MM.1S (cell line): ENCODE measurements at regions not wholly inside any gene's neighbourhood (a gene's known extent, or its start where the extent isn't known, plus 50 kb on each side); places are given as distances from the start of the nearest gene placed in this dataset.

Experiments
- DNase-seq: peaks from one replicate; pipeline ENCODE4 v3.0.0-alpha.2; 2015
- H2AFZ ChIP-seq: fragments of 300-600 bp; sonication (generic); 2 replicates; pipeline ENCODE4 v1.6.0; 2016; ENCODE audit warnings: antibody characterized with exemption, low read length
- H3F3A ChIP-seq: fragments of 300-600 bp; sonication (generic); 2 replicates; pipeline ENCODE4 v1.6.1; 2016; ENCODE audit warnings: mild to moderate bottlenecking, antibody characterized with exemption, low read length, moderate library complexity, mixed read lengths; ENCODE audit not compliant: insufficient read depth
- H3K27ac ChIP-seq: fragments of 300-600 bp; sonication (generic); 2 replicates; pipeline ENCODE4 v1.5.1; 2016; ENCODE audit warnings: mild to moderate bottlenecking, low read length
- H3K27me3 ChIP-seq: fragments of 300-600 bp; sonication (generic); replicated peaks from 2 replicates; pipeline ENCODE4 v1.6.0; 2016; ENCODE audit warnings: low read length; ENCODE audit not compliant: insufficient read depth
- H3K36me3 ChIP-seq: fragments of 300-600 bp; sonication (generic); replicated peaks from 2 replicates; pipeline ENCODE4 v1.6.1; 2016; ENCODE audit warnings: mild to moderate bottlenecking, low read length, mixed read lengths; ENCODE audit not compliant: insufficient read depth
- H3K4me1 ChIP-seq: fragments of 300-600 bp; sonication (generic); 2 replicates; pipeline ENCODE4 v1.6.1; 2016; ENCODE audit warnings: low read length, mixed read lengths
- H3K4me2 ChIP-seq: fragments of 300-600 bp; sonication (generic); 2 replicates; pipeline ENCODE4 v1.6.0; 2016; ENCODE audit warnings: low read depth, low read length
- H3K4me3 ChIP-seq: fragments of 300-600 bp; sonication (generic); 2 replicates; pipeline ENCODE4 v1.5.1; 2016; ENCODE audit warnings: low read length, mixed read lengths
- H3K79me2 ChIP-seq: fragments of 300-600 bp; sonication (generic); 2 replicates; pipeline ENCODE4 v1.6.1; 2016; ENCODE audit warnings: mixed run types, low read length, mixed read lengths
- H3K9ac ChIP-seq: fragments of 300-600 bp; sonication (generic); 2 replicates; pipeline ENCODE4 v1.6.1; 2016; ENCODE audit warnings: low read length, mixed read lengths
- H3K9me2 ChIP-seq: fragments of 300-600 bp; sonication (generic); replicated peaks from 2 replicates; pipeline ENCODE4 v1.6.1; 2016; ENCODE audit warnings: mild to moderate bottlenecking, low read length, mixed read lengths; ENCODE audit not compliant: insufficient read depth
- H3K9me3 ChIP-seq: fragments of 300-600 bp; sonication (generic); replicated peaks from 2 replicates; pipeline ENCODE4 v1.6.1; 2016; ENCODE audit warnings: mild to moderate bottlenecking, low read length, mixed read lengths; ENCODE audit not compliant: insufficient read depth
- H4K20me1 ChIP-seq: fragments of 300-600 bp; sonication (generic); 2 replicates; pipeline ENCODE4 v1.6.1; 2016; ENCODE audit warnings: mild to moderate bottlenecking, low read length, moderate library complexity, mixed read lengths; ENCODE audit not compliant: insufficient read depth
- EZH2 ChIP-seq: fragments of 300-600 bp; sonication (generic); optimal IDR thresholded peaks from 2 replicates; pipeline ENCODE3; 2017; ENCODE audit warnings: low read depth, mild to moderate bottlenecking, antibody characterized with exemption, low read length, mixed read lengths
- EZH2phosphoT487 ChIP-seq: fragments of 300-600 bp; sonication (generic); IDR thresholded peaks from 2 replicates; pipeline ENCODE4 v1.6.1; 2018; ENCODE audit warnings: antibody characterized with exemption, low read length
- TF ChIP-seq, protein P1 (sequence below): fragments of 300-600 bp; sonication (generic); IDR thresholded peaks from 2 replicates; pipeline ENCODE4 v1.5.1; 2016; ENCODE audit warnings: antibody characterized with exemption, low read length, mixed read lengths

DNA sequence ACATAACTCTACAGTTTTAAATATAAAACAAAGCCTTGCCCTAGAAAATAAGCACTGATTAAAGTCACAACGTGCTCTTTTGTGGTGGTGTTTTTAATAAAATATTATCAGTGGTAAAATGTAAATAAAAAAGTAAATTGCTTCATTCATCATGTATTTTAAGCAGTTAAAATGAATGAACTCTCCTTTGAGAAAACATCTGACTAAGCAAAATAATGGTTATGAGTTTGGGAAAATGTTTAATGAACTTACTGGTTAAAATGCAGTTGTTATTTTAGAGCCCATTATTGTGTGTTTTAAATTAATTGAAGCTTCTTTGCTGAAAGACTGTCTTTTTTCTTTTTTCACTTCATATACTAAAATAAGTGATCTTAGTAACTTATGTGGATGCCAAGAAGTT is 1007.5 kb upstream of the ARRDC3 start:
- no peaks in the 10 kb centered on the region for H3F3A ChIP-seq
- H3K9me2 ChIP-seq: no peaks in the 10 kb centered on the region
- no peaks in the 10 kb centered on the region for H3K27me3 ChIP-seq
- no peak overlapping the region for H2AFZ ChIP-seq
- H3K4me2 ChIP-seq: no peak overlapping the region
- no peaks in the 10 kb centered on the region for H3K79me2 ChIP-seq
- H3K27ac ChIP-seq: no peak overlapping the region
- H3K4me1 ChIP-seq: no peaks in the 10 kb centered on the region
- no peak overlapping the region for H3K4me3 ChIP-seq
- TF ChIP-seq EZH2 (no peak), EZH2phosphoT487 (no peak)
- TF ChIP-seq, protein P1, sequence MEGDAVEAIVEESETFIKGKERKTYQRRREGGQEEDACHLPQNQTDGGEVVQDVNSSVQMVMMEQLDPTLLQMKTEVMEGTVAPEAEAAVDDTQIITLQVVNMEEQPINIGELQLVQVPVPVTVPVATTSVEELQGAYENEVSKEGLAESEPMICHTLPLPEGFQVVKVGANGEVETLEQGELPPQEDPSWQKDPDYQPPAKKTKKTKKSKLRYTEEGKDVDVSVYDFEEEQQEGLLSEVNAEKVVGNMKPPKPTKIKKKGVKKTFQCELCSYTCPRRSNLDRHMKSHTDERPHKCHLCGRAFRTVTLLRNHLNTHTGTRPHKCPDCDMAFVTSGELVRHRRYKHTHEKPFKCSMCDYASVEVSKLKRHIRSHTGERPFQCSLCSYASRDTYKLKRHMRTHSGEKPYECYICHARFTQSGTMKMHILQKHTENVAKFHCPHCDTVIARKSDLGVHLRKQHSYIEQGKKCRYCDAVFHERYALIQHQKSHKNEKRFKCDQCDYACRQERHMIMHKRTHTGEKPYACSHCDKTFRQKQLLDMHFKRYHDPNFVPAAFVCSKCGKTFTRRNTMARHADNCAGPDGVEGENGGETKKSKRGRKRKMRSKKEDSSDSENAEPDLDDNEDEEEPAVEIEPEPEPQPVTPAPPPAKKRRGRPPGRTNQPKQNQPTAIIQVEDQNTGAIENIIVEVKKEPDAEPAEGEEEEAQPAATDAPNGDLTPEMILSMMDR: no peak
- H4K20me1 ChIP-seq: no peaks in the 10 kb centered on the region
- H3K9me3 ChIP-seq: no peaks in the 10 kb centered on the region
- no peak overlapping the region for H3K9ac ChIP-seq
- H3K36me3 ChIP-seq: no peaks in the 10 kb centered on the region
- no peak for DNase-seq

- no peak overlapping the region for H2AFZ ChIP-seq
- no peaks in the 10 kb centered on the region for H3K9me3 ChIP-seq
- H3K9me2 ChIP-seq: no peaks in the 10 kb centered on the region
- DNase-seq: no peak
- H3K27ac ChIP-seq: no peak overlapping the region
- no peak overlapping the region for H3K4me2 ChIP-seq
- TF ChIP-seq EZH2phosphoT487: no peak
- TF ChIP-seq EZH2: no peak
- TF ChIP-seq, protein P1: no peak
- H4K20me1 ChIP-seq: no peaks in the 10 kb centered on the region
- H3K27me3 ChIP-seq: no peaks in the 10 kb centered on the region
- no peak overlapping the region for H3K4me3 ChIP-seq
- H3K79me2 ChIP-seq: no peaks in the 10 kb centered on the region
- no peaks in the 10 kb centered on the region for H3K4me1 ChIP-seq
- H3F3A ChIP-seq: no peaks in the 10 kb centered on the region
- H3K9ac ChIP-seq: no peak overlapping the region
- no peaks in the 10 kb centered on the region for H3K36me3 ChIP-seq
Measured at GRCh38 chr5:92380069-92380770, 997.1 kb upstream of the ARRDC3 start.

DNA sequence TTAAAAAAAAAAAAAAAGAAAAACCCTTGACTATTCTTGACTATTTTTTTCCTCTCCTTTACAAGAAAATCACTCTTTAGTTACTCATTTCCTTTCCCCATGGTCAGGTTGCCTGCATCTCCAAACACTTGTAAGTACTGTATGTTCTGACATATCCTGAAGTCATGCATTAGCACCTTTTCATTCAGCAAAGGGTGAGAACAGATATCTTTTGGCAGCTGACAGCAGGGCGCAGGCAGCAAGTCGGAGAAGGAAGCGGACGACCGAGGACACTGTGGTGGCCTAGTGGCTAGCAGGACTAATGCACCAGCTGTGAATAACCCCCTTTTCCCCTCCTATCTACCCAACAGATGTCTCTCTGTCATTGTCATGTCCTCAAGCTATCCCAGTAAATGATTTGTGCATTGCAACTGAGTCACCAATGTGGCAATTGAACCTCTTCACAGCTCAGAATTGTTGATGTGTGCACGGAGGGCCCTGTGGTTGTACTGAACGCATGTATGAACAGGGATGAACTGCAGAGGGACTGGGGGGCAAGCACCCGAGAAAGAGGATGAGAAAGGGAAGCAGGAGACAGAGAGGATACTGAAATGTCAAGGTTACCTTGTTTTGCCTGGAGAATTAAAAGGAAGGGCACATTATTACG is 996.0 kb upstream of the ARRDC3 start:
- no peaks in the 10 kb centered on the region for H3F3A ChIP-seq
- no peaks in the 10 kb centered on the region for H3K27me3 ChIP-seq
- no peak overlapping the region for H3K27ac ChIP-seq
- H3K79me2 ChIP-seq: no peaks in the 10 kb centered on the region
- no peaks in the 10 kb centered on the region for H3K9me3 ChIP-seq
- DNase-seq: no peak
- H2AFZ ChIP-seq: no peak overlapping the region
- H3K9ac ChIP-seq: no peak overlapping the region
- H3K4me1 ChIP-seq: no peaks in the 10 kb centered on the region
- H3K4me3 ChIP-seq: no peak overlapping the region
- no peaks in the 10 kb centered on the region for H3K36me3 ChIP-seq
- H3K4me2 ChIP-seq: no peak overlapping the region
- TF ChIP-seq, protein P1: no peak
- TF ChIP-seq EZH2phosphoT487 (no peak), EZH2 (no peak)
- no peaks in the 10 kb centered on the region for H4K20me1 ChIP-seq
- no peaks in the 10 kb centered on the region for H3K9me2 ChIP-seq
